GM19468 (cell line): ENCODE measurements at regions not wholly inside any gene's neighbourhood (a gene's known extent, or its start where the extent isn't known, plus 50 kb on each side); places are given as distances from the start of the nearest gene placed in this dataset.
"Not testable (repeated sequence)": the region's sequence is repeated elsewhere in the genome, so short reads cannot be mapped to it uniquely, and the experiment has no call there.

Experiments used
- ATAC-seq: cut with Tn5 transposase; IDR thresholded peaks from one replicate; pipeline ENCODE4 v1.9.1; 2021; ENCODE audit warnings: mild to moderate bottlenecking, moderate library complexity, moderate number of reproducible peaks; ENCODE audit not compliant: unreplicated experiment; ENCODE audit errors: extremely low read depth

DNA sequence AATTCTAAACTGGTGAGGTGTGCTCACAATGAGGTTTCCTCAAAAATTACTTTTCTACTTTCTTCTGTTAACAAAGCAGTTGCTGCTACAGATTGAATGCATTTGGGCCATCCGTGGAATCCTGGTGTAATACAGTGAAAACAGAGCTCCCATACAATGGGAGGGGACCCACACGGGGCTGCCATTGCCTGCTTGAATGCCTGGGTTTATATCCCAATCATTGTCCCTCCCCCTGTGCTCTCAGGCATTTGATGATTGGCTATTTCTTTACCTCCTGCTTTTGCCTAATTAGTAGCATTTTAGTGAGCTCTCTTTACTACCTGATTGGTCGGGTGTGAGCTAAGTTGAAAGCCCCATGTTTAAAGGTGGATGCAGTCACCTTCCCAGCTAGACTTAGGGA, 52.9 kb upstream of the CSF1 start:
- not testable (repeated sequence) for ATAC-seq

DNA sequence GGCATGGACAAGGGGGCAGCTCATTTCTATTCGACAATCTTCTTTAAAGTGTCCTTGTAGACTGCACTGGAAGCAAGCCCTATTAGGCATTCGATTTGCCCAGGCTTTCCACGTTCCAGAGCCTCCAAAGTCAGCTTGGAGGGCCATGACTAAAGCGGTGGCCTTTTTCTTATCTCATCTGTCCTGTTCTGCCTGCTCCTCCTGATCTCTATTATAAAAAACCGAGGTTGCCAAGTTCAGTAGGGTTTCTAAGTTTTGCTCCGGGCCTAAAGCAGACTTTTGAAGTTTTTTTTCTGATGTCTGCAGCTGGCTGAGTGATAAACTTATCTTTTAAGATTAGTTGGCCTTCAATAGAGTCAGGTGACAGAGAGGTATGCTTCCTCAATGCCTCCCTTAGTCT, 54.7 kb upstream of the CSF1 start:
- not testable (repeated sequence) for ATAC-seq

DNA sequence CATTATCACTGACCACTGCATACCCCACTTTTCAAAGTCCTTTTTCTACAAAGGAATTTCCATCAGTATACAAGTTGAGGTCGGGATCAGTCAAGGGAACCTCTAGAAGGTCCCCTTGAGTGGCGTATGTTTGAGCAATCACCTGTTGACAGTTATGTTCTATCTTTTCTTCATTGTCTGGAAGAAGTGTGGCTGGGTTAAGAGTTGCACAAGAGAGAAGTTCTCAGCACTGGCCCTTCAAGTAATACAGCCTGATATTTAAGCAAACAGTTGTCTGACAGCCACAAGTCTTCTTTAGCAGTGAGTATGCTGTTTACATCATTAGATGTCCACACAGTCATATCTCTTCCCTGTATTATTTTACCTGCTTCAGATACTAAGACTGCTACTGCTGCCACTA, 56.7 kb upstream of the CSF1 start:
- ATAC-seq = not testable (repeated sequence)

DNA sequence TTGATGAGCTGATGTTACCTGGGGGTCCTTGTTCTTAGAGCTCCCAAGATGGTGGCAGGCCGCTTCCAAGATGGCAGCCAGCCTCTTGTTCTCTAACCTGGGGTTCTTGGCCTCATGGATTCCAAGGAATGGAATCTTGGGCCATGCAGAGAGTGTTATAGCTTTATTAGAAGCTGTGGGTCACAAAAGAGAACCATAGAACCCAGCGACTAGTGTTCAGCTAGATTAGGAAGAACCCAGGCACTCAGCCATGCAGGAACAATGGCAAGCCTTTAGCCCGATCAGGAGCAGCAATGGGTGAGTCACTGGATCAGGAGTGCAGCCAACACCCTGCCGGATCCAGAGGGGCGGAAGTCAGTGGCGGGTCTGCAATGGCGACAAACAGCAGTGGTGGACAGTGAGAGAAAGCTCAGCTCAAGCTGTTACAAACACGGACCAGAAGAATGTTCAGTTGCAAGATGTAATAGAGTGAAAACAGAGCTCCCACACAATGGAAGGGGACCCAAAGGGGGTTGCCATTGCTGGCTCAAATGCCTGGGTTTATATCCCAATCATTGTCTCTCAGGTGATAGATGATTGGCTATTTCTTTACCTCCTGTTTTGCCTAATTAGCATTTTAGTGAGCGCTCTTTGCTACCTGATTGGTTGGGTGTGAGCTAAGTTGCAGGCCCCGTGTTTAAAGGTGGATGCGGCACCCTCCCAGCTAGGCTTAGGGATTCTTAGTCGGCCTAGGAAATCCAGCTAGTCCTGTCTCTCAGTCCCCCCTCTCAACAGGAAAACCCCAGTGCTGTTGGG, 58.2 kb upstream of the CSF1 start:
- ATAC-seq = not testable (repeated sequence)

DNA sequence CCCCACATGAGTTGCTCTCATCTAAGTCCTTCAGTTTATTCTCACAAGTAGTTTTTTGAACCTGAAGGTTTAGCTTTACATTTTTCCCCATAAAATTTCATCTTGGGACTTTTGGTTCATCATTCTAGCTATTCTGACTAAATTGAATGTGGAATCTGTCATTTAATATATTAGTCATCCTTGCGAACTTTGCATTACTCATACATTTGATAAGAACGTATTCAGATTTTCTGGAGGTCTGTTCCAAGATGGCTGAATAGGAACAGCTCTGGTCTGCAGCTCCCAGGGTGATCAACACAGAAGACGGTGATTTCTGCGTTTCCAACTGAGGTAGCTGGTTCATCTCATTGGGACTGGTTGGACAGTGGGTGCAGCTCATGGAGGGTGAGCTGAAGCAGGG, 59.8 kb upstream of the CSF1 start:
- ATAC-seq = no peak

DNA sequence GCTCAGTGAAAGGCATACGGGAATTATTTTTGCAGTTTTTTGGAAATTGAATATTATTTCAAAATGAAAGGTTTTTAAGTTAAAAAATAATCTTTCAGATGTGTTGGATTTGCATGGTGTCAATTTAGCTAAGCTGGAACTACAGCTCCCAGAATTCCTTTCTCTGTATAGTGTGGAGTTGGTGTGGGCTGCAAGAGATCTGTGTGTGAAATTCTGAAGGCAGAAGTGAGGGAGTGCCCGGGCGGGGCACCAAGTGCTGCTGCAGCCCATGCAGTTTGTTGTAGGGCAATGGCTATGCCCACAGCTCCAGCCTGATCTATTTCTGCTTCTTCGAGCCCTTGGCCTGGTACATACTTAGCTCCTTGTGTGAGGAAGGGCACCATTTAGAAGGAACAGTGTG, 60.5 kb upstream of the CSF1 start:
- no peak for ATAC-seq

DNA sequence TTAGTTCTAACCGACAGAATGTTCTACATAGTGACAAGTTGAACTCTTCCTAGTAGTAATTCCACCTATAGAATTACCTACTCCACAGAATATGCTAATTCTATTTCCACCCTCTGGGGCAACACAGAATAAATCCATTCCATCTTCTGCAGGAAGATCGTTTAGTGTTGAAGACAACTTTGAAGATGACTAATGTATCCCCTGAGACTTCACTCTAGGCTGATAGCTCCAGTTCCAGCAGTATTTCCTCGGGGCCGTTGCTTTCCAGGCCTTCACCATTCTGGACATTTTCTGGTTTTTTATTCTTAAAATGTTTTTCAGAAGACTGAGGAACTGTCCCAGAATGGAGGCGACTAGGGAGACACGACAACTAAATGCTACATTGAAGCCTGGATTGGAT, 61.0 kb upstream of the CSF1 start:
- ATAC-seq = no peak

DNA sequence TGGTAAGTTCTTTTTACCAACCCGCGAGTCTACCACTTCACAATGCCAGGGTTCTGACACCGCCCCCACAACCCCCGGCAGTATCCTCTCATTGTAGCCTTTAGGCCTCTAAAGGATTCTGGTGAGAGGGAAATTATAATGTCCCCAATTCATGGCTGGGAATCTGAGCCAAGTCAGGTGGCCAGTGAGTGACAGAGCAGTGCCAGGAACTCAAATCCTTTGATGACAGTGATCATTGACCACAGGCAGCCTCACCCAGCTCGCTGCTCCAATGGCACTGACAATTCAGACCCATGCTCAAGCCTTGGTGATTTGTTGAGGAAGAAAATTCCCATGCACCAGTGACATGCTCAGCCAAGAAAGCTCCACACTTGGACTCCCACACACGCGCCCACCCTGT, 63.4 kb upstream of the CSF1 start:
- ATAC-seq = no peak

DNA sequence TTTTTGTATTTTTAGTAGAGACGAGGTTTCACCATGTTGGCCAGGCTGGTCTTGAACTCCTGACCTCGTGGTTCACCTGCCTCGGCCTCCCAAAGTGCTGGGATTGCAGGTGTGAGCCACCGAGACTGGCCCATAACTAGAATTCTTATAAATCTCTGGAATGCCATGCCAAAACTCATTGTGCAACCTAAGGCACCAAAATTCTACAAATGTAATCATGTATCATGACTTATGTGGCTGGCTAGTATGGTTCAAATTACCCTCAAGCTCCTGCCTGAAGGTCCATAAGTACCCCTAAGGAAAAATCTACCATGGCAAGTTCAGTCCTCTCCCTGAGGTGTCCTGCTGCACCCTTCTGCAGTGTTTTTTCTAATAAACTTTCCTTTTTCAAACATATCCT, 63.8 kb upstream of the CSF1 start:
- no peak for ATAC-seq

- no peak for ATAC-seq
These were observed 64.5 kb upstream of the CSF1 start for GRCh38 chr1:109846162-109846561.

DNA sequence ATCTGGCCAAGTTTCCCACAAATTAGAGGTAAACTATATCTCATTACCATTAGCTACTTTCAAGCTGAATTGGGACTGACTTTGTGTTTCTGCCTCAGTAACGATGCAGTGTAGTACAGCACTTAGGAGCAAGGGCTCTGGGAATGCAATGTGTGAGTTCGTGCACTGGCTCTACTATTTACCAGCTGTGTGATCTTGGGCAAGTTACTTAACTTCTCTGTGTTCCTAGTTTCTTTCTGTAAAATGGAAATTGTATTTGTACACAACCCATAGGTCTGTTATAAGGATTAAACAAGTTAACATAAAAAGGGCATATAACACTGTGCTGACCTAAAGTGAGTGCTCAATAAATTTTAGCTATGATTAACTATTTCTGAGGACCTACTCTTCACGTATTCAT, 65.0 kb upstream of the CSF1 start:
- ATAC-seq = no peak

DNA sequence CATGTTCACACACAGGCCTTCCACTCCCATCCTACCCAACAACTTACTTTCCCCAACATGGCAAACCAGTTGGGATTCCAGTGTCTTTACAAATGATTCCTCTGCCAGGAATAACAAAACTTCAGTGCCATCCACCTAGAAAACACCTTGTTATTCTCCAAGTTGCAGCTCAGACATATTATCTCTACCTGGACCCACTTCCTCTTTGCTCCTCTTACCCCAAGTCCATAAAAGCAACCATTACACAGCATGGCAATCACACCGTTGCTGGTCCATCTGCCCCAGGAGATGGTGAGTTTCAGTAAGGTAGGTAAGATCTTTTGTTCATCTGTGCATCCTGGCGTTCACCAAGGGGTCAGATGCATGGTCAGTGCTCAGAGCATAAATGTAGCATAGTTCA, 66.0 kb upstream of the CSF1 start:
- no peak for ATAC-seq

GRCh38 chr1:109840011-109840629, 70.5 kb upstream of the CSF1 start:
- ATAC-seq = no peak

- ATAC-seq = not testable (repeated sequence)
These were observed 71.4 kb upstream of the CSF1 start for GRCh38 chr1:109839276-109839675.

- ATAC-seq = no peak
These were observed 71.8 kb upstream of the CSF1 start for GRCh38 chr1:109838838-109839240.

DNA sequence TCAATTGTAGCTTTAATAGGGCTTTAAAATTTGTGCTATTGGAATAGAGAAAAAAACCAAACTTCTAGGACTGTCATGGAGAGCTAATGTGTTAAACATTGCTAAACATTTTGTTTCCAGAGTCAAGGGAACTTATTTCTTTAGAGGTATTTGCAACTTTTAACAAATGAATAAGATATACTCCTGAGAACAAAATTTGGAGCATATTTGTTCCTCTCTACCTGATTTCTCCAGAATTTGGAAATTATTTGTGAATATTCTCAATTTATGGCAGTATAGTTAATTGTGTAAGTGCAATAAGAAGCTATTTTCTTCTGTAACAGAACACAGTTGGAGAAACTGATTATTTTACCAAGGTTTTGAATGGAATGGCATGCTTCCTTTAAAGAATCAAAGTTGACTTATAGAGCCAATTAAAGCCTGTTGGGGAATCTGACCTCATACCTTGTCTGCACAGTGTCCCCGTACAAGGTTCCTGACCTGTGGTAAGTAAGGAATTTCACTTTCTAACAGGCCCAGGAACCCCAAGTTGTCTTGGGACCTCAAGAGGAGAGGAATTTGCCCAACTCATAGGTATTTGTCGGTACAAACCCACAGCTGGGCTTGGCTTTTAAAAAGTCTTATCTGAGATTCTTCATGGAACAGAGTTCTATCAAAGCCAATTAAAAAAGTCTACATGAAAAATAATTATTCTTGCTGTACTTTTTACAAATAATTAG, 72.6 kb upstream of the CSF1 start:
- ATAC-seq = no peak

DNA sequence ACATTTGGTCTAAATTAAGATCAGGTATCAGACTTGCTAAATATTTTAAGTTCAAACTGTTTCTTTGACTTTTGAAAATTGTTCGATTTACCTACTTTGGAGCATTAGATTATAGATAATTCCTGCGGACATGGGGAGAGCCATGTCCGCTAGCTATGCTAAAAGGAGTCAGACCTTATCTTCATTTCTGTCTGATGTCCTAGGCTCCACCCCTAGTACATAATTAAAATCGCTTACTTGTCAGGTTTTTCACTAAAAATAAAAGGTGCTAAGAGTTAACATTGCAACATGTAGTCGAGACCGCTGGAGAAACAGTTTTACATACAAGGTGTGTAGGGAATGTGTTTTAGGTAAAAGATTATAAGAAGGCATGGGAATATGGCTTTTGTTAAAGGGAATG, 71.9 kb upstream of the EPS8L3 start:
- ATAC-seq = not testable (repeated sequence)

- no peak for ATAC-seq
These were observed 71.2 kb upstream of the EPS8L3 start for GRCh38 chr1:109834951-109835350.

- no peak for ATAC-seq
These were observed 69.2 kb upstream of the EPS8L3 start for GRCh38 chr1:109832945-109833344.

DNA sequence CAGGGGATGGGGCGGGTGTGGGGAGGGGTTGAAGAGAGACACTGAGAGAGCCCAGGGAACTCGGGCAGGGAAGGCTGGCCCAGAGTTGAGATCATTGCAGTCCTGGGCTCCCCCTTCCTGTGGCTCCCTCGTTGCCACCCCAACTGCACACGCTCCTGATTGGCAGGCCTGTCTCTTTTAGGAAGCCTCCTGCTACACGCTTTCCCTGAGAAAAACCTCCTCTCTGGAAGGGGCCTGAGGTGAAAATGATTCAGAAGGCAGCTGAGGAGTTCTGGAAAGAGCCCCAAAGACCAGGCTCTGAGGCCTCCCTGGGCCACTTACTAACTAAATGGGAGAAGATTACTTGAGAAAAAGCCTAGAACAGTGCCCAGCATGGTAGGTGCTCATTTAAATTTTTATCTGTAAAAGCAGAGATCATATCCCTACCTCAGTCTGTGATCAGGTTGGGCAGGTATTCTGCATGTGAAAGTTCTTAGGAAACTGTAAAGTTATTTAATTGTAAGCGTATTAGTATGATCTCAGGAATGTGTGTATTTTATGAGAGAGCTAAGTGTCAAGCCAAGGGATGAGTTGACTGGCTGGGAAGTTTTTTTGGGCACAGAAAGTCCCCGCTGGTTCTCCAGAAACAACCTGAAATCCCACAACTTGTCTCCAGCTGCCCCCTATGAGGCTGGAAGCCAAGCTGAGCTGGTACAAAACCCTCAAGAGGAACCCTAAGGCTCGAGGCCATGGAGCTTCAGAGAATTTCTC, 65.2 kb upstream of the EPS8L3 start:
- no peak for ATAC-seq

DNA sequence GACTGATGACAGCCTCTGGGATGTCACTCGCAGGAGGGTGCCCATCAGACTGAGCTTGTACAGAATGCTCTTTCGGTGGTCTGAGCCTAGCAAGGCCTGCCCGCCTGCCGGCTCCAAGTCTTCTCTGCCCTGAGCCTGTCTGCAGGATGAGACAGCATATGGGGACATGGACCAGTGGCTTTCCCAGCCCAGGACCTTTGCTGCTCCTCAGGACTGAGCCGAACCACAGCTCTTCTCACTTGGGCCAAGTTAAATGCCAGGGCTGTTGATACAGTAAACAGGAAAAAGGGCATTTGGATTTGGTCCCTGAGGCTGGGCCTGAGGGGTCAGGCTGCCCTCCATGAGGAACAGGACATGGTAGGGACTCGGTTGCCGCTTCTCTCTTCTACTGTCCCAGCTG, 64.3 kb upstream of the EPS8L3 start:
- ATAC-seq = no peak
